ENCODE measurements at regions not wholly inside any gene's neighbourhood (a gene's known extent, or its start where the extent isn't known, plus 50 kb on each side); places are given as distances from the start of the nearest gene placed in this dataset.

- Histone ChIP-seq H3K4me3 (no peak overlapping the region), H3K36me3 (no peaks in the 10 kb centered on the region), H3K27me3 (peaks cover 0 to 70% of the 10 kb centered on the region in 2 donors), H3K9me3 (no peaks in the 10 kb centered on the region), H3K4me1 (peaks cover 0 to 60% (median 22%) of the 10 kb centered on the region in 4 donors), H3K27ac (no peak overlapping the region)
- DNase-seq: no peak
- TF ChIP-seq CTCF (IDR thresholded peaks at IDR 0.05): no peak
- no peak for TF ChIP-seq POLR2A (IDR thresholded peaks at IDR 0.05)
Measured at GRCh38 chr7:155378959-155379871, 78.7 kb upstream of the EN2 start.

- Histone ChIP-seq H3K36me3 (no peaks in the 10 kb centered on the region), H3K9me3 (no peaks in the 10 kb centered on the region), H3K27me3 (peaks cover 0 to 59% of the 10 kb centered on the region in 2 donors), H3K4me3 (no peak overlapping the region), H3K27ac (no peak overlapping the region), H3K4me1 (peaks cover 0 to 49% (median 12%) of the 10 kb centered on the region in 4 donors)
- peak; percentile 52 to 85 (median 68) for DNase-seq
- no peak for TF ChIP-seq POLR2A (IDR thresholded peaks at IDR 0.05)
- peak; percentile 13 to 76 (median 66) for TF ChIP-seq CTCF (IDR thresholded peaks at IDR 0.05)
Measured at GRCh38 chr7:155380221-155380861, 77.6 kb upstream of the EN2 start.

GRCh38 chr7:155380976-155381851, 76.7 kb upstream of the EN2 start:
- Histone ChIP-seq H3K4me3 (peak overlapping the region in 1 of 4 donors; percentile 30), H3K36me3 (no peaks in the 10 kb centered on the region), H3K27ac (no peak overlapping the region), H3K9me3 (no peaks in the 10 kb centered on the region), H3K27me3 (peaks cover 0 to 54% of the 10 kb centered on the region in 2 donors), H3K4me1 (peaks cover 0 to 44% (median 11%) of the 10 kb centered on the region in 4 donors)
- DNase-seq: no peak
- TF ChIP-seq CTCF (IDR thresholded peaks at IDR 0.05): no peak
- TF ChIP-seq POLR2A (IDR thresholded peaks at IDR 0.05): no peak

GRCh38 chr7:155381852-155382801, 75.8 kb upstream of the EN2 start:
- peaks cover 0 to 54% of the 10 kb centered on the region in 2 donors for H3K27me3 ChIP-seq
- no peaks in the 10 kb centered on the region for H3K36me3 ChIP-seq
- H3K4me1 ChIP-seq: peaks cover 0 to 44% (median 11%) of the 10 kb centered on the region in 4 donors
- H3K9me3 ChIP-seq: no peaks in the 10 kb centered on the region
- H3K4me3 ChIP-seq: peak overlapping the region in 2 of 4 donors; percentile 21 to 30
- no peak for TF ChIP-seq POLR2A (IDR thresholded peaks at IDR 0.05)
- TF ChIP-seq CTCF (IDR thresholded peaks at IDR 0.05): no peak
- H3K27ac ChIP-seq: no peak overlapping the region
- DNase-seq: no peak
